IMR-90 (cell line): ENCODE measurements at regions not wholly inside any gene's neighbourhood (a gene's known extent, or its start where the extent isn't known, plus 50 kb on each side); places are given as distances from the start of the nearest gene placed in this dataset.

Experiments used
- ATAC-seq: fragments of 200-7000 bp; cut with Tn5 transposase; 2 replicates; pipeline ENCODE4 v1.9.1; 2020; ENCODE audit warnings: low read depth, mild to moderate bottlenecking, moderate library complexity
- BruUV-seq: library from RNA; stranded (reverse); fragments of 400-500 nt; replicated peaks from 2 replicates; lab custom pipeline; 2021; lab: Mats Ljungman, UMichigan
- CTCF ChIA-PET: fragments of 300-600 bp; formaldehyde crosslinking; extraction: SDS; loops from one replicate; lab custom pipeline; 2021; ENCODE audit warnings: antibody characterized with exemption; lab: Yijun Ruan, JAX
- POLR2A ChIA-PET: fragments of 300-600 bp; sonication (Branson Sonifier 250); formaldehyde crosslinking; loops from one replicate; lab custom pipeline; 2022; ENCODE audit warnings: antibody characterized with exemption; ENCODE audit not compliant: unreplicated experiment; lab: Charles Lee
- DNase-seq: peaks from one replicate; pipeline ENCODE4 v3.0.0; 2013
- H2AFZ ChIP-seq: replicated peaks from 2 replicates; pipeline ENCODE3; 2013; ENCODE audit warnings: low read length, mild to moderate bottlenecking; ENCODE audit not compliant: poor library complexity
- H2AK5ac ChIP-seq: 2 replicates; pipeline ENCODE4 v1.6.1; 2013; ENCODE audit warnings: low read depth, low read length, inconsistent platforms
- H2AK9ac ChIP-seq: replicated peaks from 2 replicates; pipeline ENCODE3; 2013; ENCODE audit warnings: mild to moderate bottlenecking, low read depth, low read length, moderate library complexity; ENCODE audit not compliant: poor library complexity
- H2BK120ac ChIP-seq: 2 replicates; pipeline ENCODE4 v1.6.1; 2013; ENCODE audit warnings: low read depth, low read length, inconsistent platforms
- H2BK15ac ChIP-seq: 3 replicates; pipeline ENCODE4 v1.6.1; 2013; ENCODE audit warnings: low read depth, low read length, inconsistent platforms
- H2BK20ac ChIP-seq: 2 replicates; pipeline ENCODE4 v1.6.1; 2013; ENCODE audit warnings: low read depth, mild to moderate bottlenecking, inconsistent platforms, low read length, moderate library complexity
- H2BK5ac ChIP-seq: 2 replicates; pipeline ENCODE4 v1.6.1; 2013; ENCODE audit warnings: mild to moderate bottlenecking, low read depth, low read length, inconsistent platforms; ENCODE audit not compliant: poor library complexity, severe bottlenecking
- H3K14ac ChIP-seq: replicated peaks from 2 replicates; pipeline ENCODE4 v1.6.1; 2013; ENCODE audit warnings: low read depth, low read length, inconsistent platforms
- H3K18ac ChIP-seq: 2 replicates; pipeline ENCODE4 v1.6.1; 2013; ENCODE audit warnings: low read depth, low read length, control low read depth
- H3K23ac ChIP-seq: 2 replicates; pipeline ENCODE4 v1.6.1; 2013; ENCODE audit warnings: low read depth, low read length, inconsistent platforms
- H3K27ac ChIP-seq: 2 replicates; pipeline ENCODE4 v1.5.1; 2013; ENCODE audit warnings: mild to moderate bottlenecking, control low read depth, low read length; ENCODE audit not compliant: insufficient read depth
- H3K27me3 ChIP-seq: 2 replicates; pipeline ENCODE4 v1.6.1; 2013; ENCODE audit warnings: low read length; ENCODE audit not compliant: control insufficient read depth, insufficient read depth
- H3K36me3 ChIP-seq: 2 replicates; pipeline ENCODE4 v1.6.1; 2013; ENCODE audit warnings: low read length, mixed read lengths; ENCODE audit not compliant: control insufficient read depth, insufficient read depth
- H3K4ac ChIP-seq: 2 replicates; pipeline ENCODE4 v1.6.1; 2013; ENCODE audit warnings: low read depth, low read length, inconsistent platforms
- H3K4me1 ChIP-seq: 2 replicates; pipeline ENCODE4 v1.6.1; 2013; ENCODE audit warnings: low read length, mixed read lengths; ENCODE audit not compliant: control insufficient read depth, insufficient read depth
- H3K4me2 ChIP-seq: 2 replicates; pipeline ENCODE4 v1.6.1; 2013; ENCODE audit warnings: low read depth, mild to moderate bottlenecking, control low read depth, low read length, moderate library complexity
- H3K4me3 ChIP-seq: 2 replicates; pipeline ENCODE4 v1.5.1; 2013; ENCODE audit warnings: low read depth, mild to moderate bottlenecking, control low read depth, low read length, moderate library complexity; ENCODE audit not compliant: insufficient read depth
- H3K56ac ChIP-seq: 2 replicates; pipeline ENCODE4 v1.6.1; 2013; ENCODE audit warnings: low read length, inconsistent platforms; ENCODE audit not compliant: insufficient read depth; ENCODE audit errors: extremely low read depth
- H3K79me1 ChIP-seq, 2 experiments: 2 replicates each; pipeline ENCODE4 v1.6.1; 2013; ENCODE audit warnings: low read length in 2 of 2, inconsistent platforms in 1 of 2, low read depth in 1 of 2
- H3K9ac ChIP-seq: 2 replicates; pipeline ENCODE4 v1.6.1; 2013; ENCODE audit warnings: low read depth, low read length, control low read depth
- H3K9me1 ChIP-seq: 2 replicates; pipeline ENCODE4 v1.6.1; 2013; ENCODE audit warnings: low read length, inconsistent platforms; ENCODE audit not compliant: insufficient read depth
- H3K9me3 ChIP-seq: 2 replicates; pipeline ENCODE4 v1.6.1; 2013; ENCODE audit warnings: low read length; ENCODE audit not compliant: control insufficient read depth, insufficient read depth
- H4K20me1 ChIP-seq: 2 replicates; pipeline ENCODE4 v1.6.1; 2013; ENCODE audit warnings: low read length, inconsistent platforms; ENCODE audit not compliant: insufficient read depth
- H4K5ac ChIP-seq: 2 replicates; pipeline ENCODE4 v1.6.1; 2013; ENCODE audit warnings: mild to moderate bottlenecking, low read depth, low read length, control low read depth
- H4K8ac ChIP-seq, 2 experiments: 2 replicates each; pipeline ENCODE4 v1.6.1; 2013; ENCODE audit warnings: low read depth in 2 of 2, low read length in 2 of 2, control low read depth in 1 of 2, inconsistent platforms in 1 of 2
- H4K91ac ChIP-seq: 2 replicates; pipeline ENCODE4 v1.6.1; 2013; ENCODE audit warnings: low read depth, low read length, inconsistent platforms; ENCODE audit not compliant: insufficient read depth
- BHLHE40 ChIP-seq: fragments of 150-350 bp; IDR thresholded peaks from 2 replicates; pipeline ENCODE4 v1.6.1; 2016; ENCODE audit warnings: mild to moderate bottlenecking, low read depth, low read length
- CEBPB ChIP-seq: IDR thresholded peaks from 2 replicates; pipeline ENCODE4 v1.6.1; 2012; ENCODE audit warnings: low read depth, low read length, improper control_type of control experiment
- CHD1 ChIP-seq: IDR thresholded peaks from 2 replicates; pipeline ENCODE4 v1.6.1; 2012; ENCODE audit warnings: low read depth, low read length, improper control_type of control experiment
- ELK1 ChIP-seq: fragments of 150-350 bp; IDR thresholded peaks from 2 replicates; pipeline ENCODE4 v1.6.1; 2016; ENCODE audit warnings: low read depth, mild to moderate bottlenecking, low read length, moderate library complexity, borderline replicate concordance
- FOS ChIP-seq: fragments of 150-350 bp; IDR thresholded peaks from 2 replicates; pipeline ENCODE4 v1.6.1; 2016; ENCODE audit warnings: low read depth, low read length
- MAFK ChIP-seq: IDR thresholded peaks from 2 replicates; pipeline ENCODE4 v1.6.1; 2012; ENCODE audit warnings: low read depth, low read length, improper control_type of control experiment
- MAZ ChIP-seq: IDR thresholded peaks from 2 replicates; pipeline ENCODE4 v1.6.1; 2012; ENCODE audit warnings: low read depth, mild to moderate bottlenecking, low read length, improper control_type of control experiment, moderate library complexity, borderline replicate concordance
- MXI1 ChIP-seq: IDR thresholded peaks from 2 replicates; pipeline ENCODE4 v1.6.1; 2012; ENCODE audit warnings: low read depth, mild to moderate bottlenecking, low read length, moderate library complexity, borderline replicate concordance
- NFE2L2 ChIP-seq: fragments of 150-350 bp; IDR thresholded peaks from 2 replicates; pipeline ENCODE4 v1.6.1; 2016; ENCODE audit warnings: low read depth, mild to moderate bottlenecking, low read length
- POLR2A ChIP-seq: IDR thresholded peaks from 2 replicates; pipeline ENCODE4 v1.6.1; 2012; ENCODE audit warnings: mild to moderate bottlenecking, low read depth, low read length
- RAD21 ChIP-seq: IDR thresholded peaks from 2 replicates; pipeline ENCODE4 v1.6.1; 2012; ENCODE audit warnings: low read length, improper control_type of control experiment
- RCOR1 ChIP-seq: IDR thresholded peaks from 2 replicates; pipeline ENCODE4 v1.6.1; 2012; ENCODE audit warnings: mild to moderate bottlenecking, low read length, improper control_type of control experiment; ENCODE audit not compliant: insufficient replicate concordance
- RFX5 ChIP-seq: IDR thresholded peaks from 2 replicates; pipeline ENCODE4 v1.8.0; 2012; ENCODE audit warnings: low read depth, mild to moderate bottlenecking, low read length, moderate library complexity
- SMC3 ChIP-seq: fragments of 150-350 bp; IDR thresholded peaks from 2 replicates; pipeline ENCODE4 v1.6.1; 2016; ENCODE audit warnings: low read depth, mild to moderate bottlenecking, antibody characterized with exemption, low read length, moderate library complexity
- USF2 ChIP-seq: fragments of 150-350 bp; IDR thresholded peaks from 2 replicates; pipeline ENCODE4 v1.6.1; 2017; ENCODE audit warnings: mild to moderate bottlenecking, antibody characterized with exemption, low read length, low read depth
- WGBS, 2 experiments: methylation state at CpG; one replicate each; pipeline versions ENCODE4 v1.1.5 to v1.1.7; 2013; ENCODE audit warnings: missing lambda C conversion rate in 2 of 2; ENCODE audit not compliant: insufficient read length in 1 of 2; ENCODE audit errors: extremely low coverage in 2 of 2; 5-methylcytosine and 5-hydroxymethylcytosine counted together
- dilution Hi-C: fragments of 300-500 bp; cut with HindIII; formaldehyde crosslinking; loops from one replicate; pipeline ENCODE4 v1.14.3; 2018; ENCODE audit warnings: low sequenced_read_pairs; ENCODE audit not compliant: unreplicated experiment
- in situ Hi-C: fragments of 300-500 bp; cut with MboI; formaldehyde crosslinking; loops from 3 replicates; pipeline ENCODE4 v1.14.3; 2019; ENCODE audit warnings: low sequenced_read_pairs, inconsistent platforms, mixed read lengths
- intact Hi-C: fragments of 100-400 bp; cut with micrococcal nuclease; formaldehyde crosslinking; loops from 2 replicates; pipeline ENCODE4 v1.10.0; 2022
- TF ChIP-seq, protein P1 (sequence below): conservative IDR thresholded peaks from 2 replicates; pipeline ENCODE4 v1.5.1; 2012; ENCODE audit warnings: mild to moderate bottlenecking, low read depth, low read length, improper control_type of control experiment

- dilution Hi-C loops (no loop called here), in situ Hi-C loops (no loop called here), intact Hi-C loops (loop anchor here (1.0 kb wide), 1 partner anchor 21 kb away; no protein-coding TSS in a partner anchor)
- Histone ChIP-seq H4K5ac (no peak overlapping the region), H4K91ac (no peak overlapping the region), H3K9me1 (no peaks in the 10 kb centered on the region), H2BK15ac (no peak overlapping the region), H2BK20ac (no peak overlapping the region), H2AK9ac (no peak overlapping the region), H3K36me3 (no peaks in the 10 kb centered on the region), H3K56ac (no peak overlapping the region), H4K20me1 (no peaks in the 10 kb centered on the region), H3K4me3 (no peak overlapping the region), H3K23ac (no peak overlapping the region), H3K9me3 (peaks cover 6% of the 10 kb centered on the region; the same call in 1 of the 2 replicates), H3K9ac (no peak overlapping the region), H3K79me1 (no peaks in the 10 kb centered on the region), H4K8ac (no peak overlapping the region), H2AFZ (no peak overlapping the region), H3K27me3 (no peaks in the 10 kb centered on the region), H2BK120ac (no peak overlapping the region), H3K14ac (no peak overlapping the region), H3K4ac (no peak overlapping the region), H2AK5ac (no peak overlapping the region), H3K4me1 (no peaks in the 10 kb centered on the region), H3K18ac (no peak overlapping the region), H2BK5ac (no peak overlapping the region), H3K27ac (no peak overlapping the region), H3K4me2 (no peak overlapping the region)
- no peak for DNase-seq
- ChIA-PET CTCF (no interaction called here), POLR2A (no interaction called here)
- no peak for ATAC-seq
- BruUV-seq: no TSS peak
- no CpG with 5 or more reads among the region's 2 CpGs for WGBS, 2 experiments
- TF ChIP-seq MAZ: no peak
- TF ChIP-seq RCOR1: no peak
- no peak for TF ChIP-seq NFE2L2
- no peak for TF ChIP-seq RAD21
- TF ChIP-seq RFX5: no peak
- TF ChIP-seq, protein P1, sequence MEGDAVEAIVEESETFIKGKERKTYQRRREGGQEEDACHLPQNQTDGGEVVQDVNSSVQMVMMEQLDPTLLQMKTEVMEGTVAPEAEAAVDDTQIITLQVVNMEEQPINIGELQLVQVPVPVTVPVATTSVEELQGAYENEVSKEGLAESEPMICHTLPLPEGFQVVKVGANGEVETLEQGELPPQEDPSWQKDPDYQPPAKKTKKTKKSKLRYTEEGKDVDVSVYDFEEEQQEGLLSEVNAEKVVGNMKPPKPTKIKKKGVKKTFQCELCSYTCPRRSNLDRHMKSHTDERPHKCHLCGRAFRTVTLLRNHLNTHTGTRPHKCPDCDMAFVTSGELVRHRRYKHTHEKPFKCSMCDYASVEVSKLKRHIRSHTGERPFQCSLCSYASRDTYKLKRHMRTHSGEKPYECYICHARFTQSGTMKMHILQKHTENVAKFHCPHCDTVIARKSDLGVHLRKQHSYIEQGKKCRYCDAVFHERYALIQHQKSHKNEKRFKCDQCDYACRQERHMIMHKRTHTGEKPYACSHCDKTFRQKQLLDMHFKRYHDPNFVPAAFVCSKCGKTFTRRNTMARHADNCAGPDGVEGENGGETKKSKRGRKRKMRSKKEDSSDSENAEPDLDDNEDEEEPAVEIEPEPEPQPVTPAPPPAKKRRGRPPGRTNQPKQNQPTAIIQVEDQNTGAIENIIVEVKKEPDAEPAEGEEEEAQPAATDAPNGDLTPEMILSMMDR: no peak
- no peak for TF ChIP-seq POLR2A
- TF ChIP-seq CHD1: no peak
- no peak for TF ChIP-seq FOS
- TF ChIP-seq SMC3: no peak
- TF ChIP-seq BHLHE40: no peak
- TF ChIP-seq CEBPB: no peak
- TF ChIP-seq MXI1: no peak
- TF ChIP-seq ELK1: no peak
- TF ChIP-seq MAFK: no peak
- no peak for TF ChIP-seq USF2
Measured at GRCh38 chr4:103374758-103375157, 176.6 kb upstream of the CENPE start.
